ENCODE measurements at regions not wholly inside any gene's neighbourhood (a gene's known extent, or its start where the extent isn't known, plus 50 kb on each side); places are given as distances from the start of the nearest gene placed in this dataset.

GRCh38 chrX:110847334-110847733 lies 51.7 kb upstream of the CHRDL1 start:
- DNase-seq, result peak; percentile 52

DNA sequence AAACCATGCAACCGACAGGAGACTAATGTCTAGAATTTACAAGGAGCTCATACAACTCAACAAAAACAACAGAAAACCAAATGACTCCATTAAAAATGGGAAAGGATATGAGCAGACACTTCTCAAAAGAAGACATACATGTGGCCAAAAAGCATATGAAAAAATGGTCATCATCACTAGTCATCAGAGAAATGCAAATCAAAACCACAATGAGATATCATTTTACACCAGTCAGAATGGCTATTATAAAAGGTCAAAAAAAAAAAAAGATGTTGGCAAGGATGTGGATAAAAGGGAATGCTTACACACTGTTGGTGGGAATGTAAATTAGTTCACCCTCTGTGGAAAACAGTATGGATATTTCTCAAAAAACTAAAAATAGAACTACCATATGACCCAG lies 50.5 kb upstream of the CHRDL1 start:
- peak; percentile 2 for DNase-seq

Data from fibroblast of skin of right quadriceps (primary cell).